ENCODE measurements at regions not wholly inside any gene's neighbourhood (a gene's known extent, or its start where the extent isn't known, plus 50 kb on each side); places are given as distances from the start of the nearest gene placed in this dataset.

GRCh38 chrY:12984637-12985344 lies 80.1 kb downstream of the DDX3Y start:
- Histone ChIP-seq H3K79me2 (ENCODE audit: control insufficient read depth, insufficient read depth, low read length) (no peaks in the 10 kb centered on the region), H3K36me3 (replicated peaks in 1 of 2; ENCODE audit: control extremely low read depth in 1 of 2, control insufficient read depth in 1 of 2, extremely low read depth in 1 of 2, insufficient read depth in 2 of 2, low read length in 1 of 2) (no peaks in the 10 kb centered on the region), H3K9ac (ENCODE audit: low read length) (no peak overlapping the region), H3K27ac (ENCODE audit: low read length in 2 of 2) (no peak overlapping the region), H2AFZ (ENCODE audit: insufficient read depth, low read depth, low read length, poor library complexity, severe bottlenecking) (no peak overlapping the region), H3K4me3 (ENCODE audit: control extremely low read depth in 1 of 5, extremely low read depth in 1 of 5, insufficient read depth in 1 of 5, low read depth in 2 of 5, low read length in 4 of 5) (no peak overlapping the region), H3K27me3 (replicated peaks in 1 of 4; ENCODE audit: control extremely low read depth in 1 of 4, control insufficient read depth in 3 of 4, insufficient read depth in 4 of 4, low read length in 3 of 4) (no peaks in the 10 kb centered on the region), H3K4me1 (ENCODE audit: control insufficient read depth in 2 of 2, insufficient read depth in 2 of 2, low read length in 2 of 2) (no peaks in the 10 kb centered on the region), H3K4me2 (replicated peaks; ENCODE audit: low read depth, low read length, poor library complexity, severe bottlenecking) (no peak overlapping the region), H3K9me3 (ENCODE audit: control extremely low read depth in 1 of 3, control insufficient read depth in 2 of 3, insufficient read depth in 1 of 3, low read length in 2 of 3) (no peaks in the 10 kb centered on the region), H4K20me1 (ENCODE audit: control insufficient read depth, insufficient read depth, low read length, poor library complexity, severe bottlenecking) (no peaks in the 10 kb centered on the region)
- Mint-ChIP-seq H3K27ac (no peak overlapping the region), H3K4me3 (no peak overlapping the region), H3K27me3 (no peaks in the 10 kb centered on the region), H3K9me3 (ENCODE audit: insufficient read depth) (no peaks in the 10 kb centered on the region), H3K4me1 (no peaks in the 10 kb centered on the region)
- DNase-seq (no peak), ATAC-seq (ENCODE audit: low read depth) (no peak)
- WGBS (ENCODE audit: insufficient coverage): 100% methylated on average over 3 of the region's 5 CpGs
- ChIA-PET POLR2A (no interaction called here), CTCF (no interaction called here)
- intact Hi-C loops (cut with micrococcal nuclease): no loop called here
- TF ChIP-seq, protein P1, sequence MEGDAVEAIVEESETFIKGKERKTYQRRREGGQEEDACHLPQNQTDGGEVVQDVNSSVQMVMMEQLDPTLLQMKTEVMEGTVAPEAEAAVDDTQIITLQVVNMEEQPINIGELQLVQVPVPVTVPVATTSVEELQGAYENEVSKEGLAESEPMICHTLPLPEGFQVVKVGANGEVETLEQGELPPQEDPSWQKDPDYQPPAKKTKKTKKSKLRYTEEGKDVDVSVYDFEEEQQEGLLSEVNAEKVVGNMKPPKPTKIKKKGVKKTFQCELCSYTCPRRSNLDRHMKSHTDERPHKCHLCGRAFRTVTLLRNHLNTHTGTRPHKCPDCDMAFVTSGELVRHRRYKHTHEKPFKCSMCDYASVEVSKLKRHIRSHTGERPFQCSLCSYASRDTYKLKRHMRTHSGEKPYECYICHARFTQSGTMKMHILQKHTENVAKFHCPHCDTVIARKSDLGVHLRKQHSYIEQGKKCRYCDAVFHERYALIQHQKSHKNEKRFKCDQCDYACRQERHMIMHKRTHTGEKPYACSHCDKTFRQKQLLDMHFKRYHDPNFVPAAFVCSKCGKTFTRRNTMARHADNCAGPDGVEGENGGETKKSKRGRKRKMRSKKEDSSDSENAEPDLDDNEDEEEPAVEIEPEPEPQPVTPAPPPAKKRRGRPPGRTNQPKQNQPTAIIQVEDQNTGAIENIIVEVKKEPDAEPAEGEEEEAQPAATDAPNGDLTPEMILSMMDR (IDR thresholded peaks at IDR 0.05): no peak
- no peak for TF ChIP-seq EZH2 (IDR thresholded peaks at IDR 0.05; ENCODE audit: borderline replicate concordance, insufficient read depth, low read depth, low read length, poor library complexity, severe bottlenecking)

GRCh38 chrY:13017493-13017892 lies 112.8 kb downstream of the DDX3Y start:
- no peaks in the 10 kb centered on the region for H3K4me1 ChIP-seq (ENCODE audit: control insufficient read depth in 2 of 2, insufficient read depth in 2 of 2, low read length in 2 of 2)
- H3K36me3 ChIP-seq (replicated peaks in 1 of 2; ENCODE audit: control extremely low read depth in 1 of 2, control insufficient read depth in 1 of 2, extremely low read depth in 1 of 2, insufficient read depth in 2 of 2, low read length in 1 of 2): no peaks in the 10 kb centered on the region
- no peaks in the 10 kb centered on the region for H4K20me1 ChIP-seq (ENCODE audit: control insufficient read depth, insufficient read depth, low read length, poor library complexity, severe bottlenecking)
- Mint-ChIP-seq H3K27me3 (no peaks in the 10 kb centered on the region), H3K4me1 (no peaks in the 10 kb centered on the region), H3K27ac (no peak overlapping the region), H3K9me3 (ENCODE audit: insufficient read depth) (no peaks in the 10 kb centered on the region), H3K4me3 (no peak overlapping the region)
- TF ChIP-seq, protein P1 (IDR thresholded peaks at IDR 0.05): no peak
- TF ChIP-seq EZH2 (IDR thresholded peaks at IDR 0.05; ENCODE audit: borderline replicate concordance, insufficient read depth, low read depth, low read length, poor library complexity, severe bottlenecking): no peak
- no peaks in the 10 kb centered on the region for H3K27me3 ChIP-seq (replicated peaks in 1 of 4; ENCODE audit: control extremely low read depth in 1 of 4, control insufficient read depth in 3 of 4, insufficient read depth in 4 of 4, low read length in 3 of 4)
- H3K27ac ChIP-seq (ENCODE audit: low read length in 2 of 2): no peak overlapping the region
- CTCF ChIA-PET: no interaction called here
- no peak for ATAC-seq (ENCODE audit: low read depth)
- H2AFZ ChIP-seq (ENCODE audit: insufficient read depth, low read depth, low read length, poor library complexity, severe bottlenecking): no peak overlapping the region
- WGBS (ENCODE audit: insufficient coverage): no CpG with 5 or more reads among the region's 5 CpGs
- H3K9ac ChIP-seq (ENCODE audit: low read length): no peak overlapping the region
- H3K4me2 ChIP-seq (replicated peaks; ENCODE audit: low read depth, low read length, poor library complexity, severe bottlenecking): no peak overlapping the region
- H3K4me3 ChIP-seq (ENCODE audit: control extremely low read depth in 1 of 5, extremely low read depth in 1 of 5, insufficient read depth in 1 of 5, low read depth in 2 of 5, low read length in 4 of 5): no peak overlapping the region
- intact Hi-C loops (cut with micrococcal nuclease): no loop called here
- POLR2A ChIA-PET: no interaction called here
- no peaks in the 10 kb centered on the region for H3K79me2 ChIP-seq (ENCODE audit: control insufficient read depth, insufficient read depth, low read length)
- H3K9me3 ChIP-seq (ENCODE audit: control extremely low read depth in 1 of 3, control insufficient read depth in 2 of 3, insufficient read depth in 1 of 3, low read length in 2 of 3): no peaks in the 10 kb centered on the region
- DNase-seq: no peak
